NK-92 treated with Interleukin-12 subunit alpha and Interleukin-12 subunit beta, amount 100 ng/mL, for 24 hours (cell line): ENCODE measurements at regions not wholly inside any gene's neighbourhood (a gene's known extent, or its start where the extent isn't known, plus 50 kb on each side); places are given as distances from the start of the nearest gene placed in this dataset.
"Not testable (repeated sequence)": the region's sequence is repeated elsewhere in the genome, so short reads cannot be mapped to it uniquely, and the experiment has no call there.

Experiments used
- DNase-seq: peaks from one replicate; lab custom pipeline; 2025; lab: John Stamatoyannopoulos, UW

DNA sequence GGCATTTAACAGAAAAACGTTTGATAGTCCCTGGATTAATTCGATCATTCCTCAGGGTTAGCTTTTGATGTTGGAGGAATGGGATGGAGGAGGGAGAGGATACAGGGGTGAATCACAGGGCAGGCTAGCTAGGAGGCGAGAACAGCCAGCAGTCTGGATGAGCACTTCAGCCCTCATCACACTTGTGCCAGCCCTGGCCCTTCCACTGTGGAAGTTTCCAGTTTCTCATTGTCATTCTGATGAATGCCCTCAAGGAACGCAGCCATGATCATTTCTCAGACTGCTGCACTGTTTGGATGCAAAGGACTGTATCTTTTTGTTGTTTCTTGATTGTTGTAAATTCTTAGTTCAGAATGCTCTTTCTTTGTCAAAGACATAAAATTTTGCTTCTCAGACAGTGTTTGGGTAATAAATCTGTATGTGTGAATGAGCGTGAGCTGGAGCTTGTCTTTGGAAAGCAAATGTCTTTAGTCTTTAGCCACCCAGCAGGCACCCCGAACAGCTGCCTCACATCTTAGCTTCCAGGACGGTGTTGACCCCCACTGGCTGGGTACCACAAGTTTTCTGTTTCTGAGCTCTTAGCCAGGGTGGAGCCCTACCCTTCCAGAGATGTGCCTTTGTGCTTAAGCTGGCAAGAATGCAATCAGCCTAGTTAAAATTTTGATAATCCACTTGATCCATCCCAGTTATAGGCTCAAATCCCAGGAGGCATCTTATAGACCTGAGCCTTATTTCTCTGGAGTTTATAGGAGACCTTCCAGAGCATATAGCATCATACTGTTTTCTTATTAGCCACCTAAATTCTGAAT is 121.1 kb downstream of the PDCD6IP start:
- DNase-seq, result no peak

DNA sequence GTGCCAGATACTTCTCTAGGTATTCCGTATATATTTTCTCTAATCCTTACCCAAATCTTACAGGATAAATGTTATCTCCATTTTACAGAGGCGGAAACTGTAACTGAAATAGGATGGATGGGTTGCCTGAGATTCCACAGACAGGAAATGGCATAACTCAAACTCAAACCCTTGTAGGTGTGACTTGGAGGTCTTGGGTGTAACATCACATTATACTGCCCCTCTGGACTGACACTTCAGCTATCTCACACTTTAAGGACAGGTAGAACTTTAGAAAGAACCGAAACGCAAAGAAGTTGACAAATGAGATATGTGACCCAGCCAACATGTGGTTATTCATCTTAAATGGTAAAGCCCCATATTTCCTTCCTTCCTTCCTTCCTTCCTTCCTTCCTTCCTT is 122.1 kb downstream of the PDCD6IP start:
- DNase-seq, result no peak

DNA sequence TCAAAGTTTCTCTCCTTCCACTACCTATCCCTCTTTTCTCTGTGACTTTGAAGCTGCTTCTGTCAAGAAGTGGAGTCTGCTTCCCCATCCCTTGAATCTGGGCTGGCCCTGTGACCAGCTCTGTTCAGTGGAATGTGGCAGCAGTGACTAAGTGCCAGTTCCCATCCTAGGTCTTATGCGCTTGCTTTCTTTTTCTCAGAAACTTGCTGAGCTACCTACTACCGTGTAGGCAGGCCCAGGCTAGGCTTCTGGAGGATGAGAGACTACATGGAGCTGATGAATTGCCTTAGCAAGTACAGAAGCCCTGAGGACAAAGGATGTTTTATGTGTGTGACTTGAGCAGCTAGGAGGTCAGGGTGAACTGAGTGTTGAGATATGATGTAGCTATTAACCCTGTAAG is 123.2 kb downstream of the PDCD6IP start:
- no peak for DNase-seq

DNA sequence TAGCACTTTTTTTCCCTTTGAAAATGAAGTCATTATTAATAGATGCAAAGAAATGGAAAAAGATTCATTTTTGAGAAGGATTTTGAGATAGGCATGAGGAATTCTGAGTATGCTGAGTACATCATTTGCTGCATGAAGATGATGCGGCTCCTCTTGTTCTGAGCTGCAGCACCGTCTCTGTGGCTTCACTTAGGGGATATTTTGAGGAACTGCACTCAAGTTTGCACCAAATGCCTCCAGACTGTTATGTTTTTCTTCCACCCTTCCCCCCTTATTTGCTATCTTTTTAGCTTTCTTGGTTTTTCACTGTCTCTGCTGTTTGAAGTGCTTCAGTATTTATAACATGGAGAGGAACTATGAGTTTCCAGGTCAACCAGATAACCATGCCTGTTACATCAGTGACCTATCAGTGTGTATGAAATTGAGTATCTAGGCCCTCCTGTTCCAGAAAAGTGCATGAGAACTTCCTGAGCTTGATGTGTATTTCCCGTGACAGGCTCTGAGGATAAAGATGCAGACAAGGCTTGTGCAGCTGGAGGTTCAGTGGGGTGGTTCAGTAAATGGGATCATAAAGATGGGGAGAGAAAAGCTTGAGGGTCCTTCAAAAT is 128.7 kb downstream of the PDCD6IP start:
- DNase-seq, result no peak

DNA sequence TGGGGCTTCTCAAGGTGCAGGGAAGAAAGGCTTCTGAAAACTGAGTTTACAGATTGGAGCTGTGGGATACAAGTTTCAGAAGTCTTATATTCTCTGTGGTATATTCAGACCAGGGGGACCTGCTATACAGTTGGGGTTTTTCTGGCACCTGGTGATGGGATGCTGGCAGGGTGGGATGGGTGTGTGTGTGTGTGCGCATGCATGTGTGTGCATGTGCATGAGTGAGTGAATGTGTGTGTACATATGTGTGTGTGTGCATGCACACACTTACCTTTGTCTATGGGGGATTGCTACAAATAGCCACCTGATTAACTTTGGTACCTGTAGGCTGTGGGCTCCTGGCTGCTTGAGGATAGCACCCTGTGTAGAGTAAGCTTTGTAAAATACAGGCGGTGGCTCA is 131.4 kb downstream of the PDCD6IP start:
- no peak for DNase-seq

DNA sequence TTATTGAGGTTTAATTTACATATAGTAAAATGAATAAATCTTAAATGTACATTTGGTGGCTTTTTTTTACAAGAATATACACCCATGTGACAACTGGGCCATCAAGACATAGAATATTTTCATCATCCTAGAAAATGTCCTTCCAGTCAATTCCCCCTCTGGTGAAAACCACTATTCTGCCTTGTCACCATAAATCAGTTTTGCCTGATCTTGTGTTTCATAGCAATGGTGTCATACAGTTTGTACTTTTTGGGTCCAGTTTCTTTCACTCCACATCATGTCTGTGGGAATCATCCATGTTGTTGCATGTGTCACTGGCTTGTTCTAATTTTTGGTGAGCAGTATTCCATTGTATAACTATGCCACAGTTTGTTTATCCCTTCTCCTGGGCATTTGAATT is 133.1 kb downstream of the PDCD6IP start:
- DNase-seq, result no peak

DNA sequence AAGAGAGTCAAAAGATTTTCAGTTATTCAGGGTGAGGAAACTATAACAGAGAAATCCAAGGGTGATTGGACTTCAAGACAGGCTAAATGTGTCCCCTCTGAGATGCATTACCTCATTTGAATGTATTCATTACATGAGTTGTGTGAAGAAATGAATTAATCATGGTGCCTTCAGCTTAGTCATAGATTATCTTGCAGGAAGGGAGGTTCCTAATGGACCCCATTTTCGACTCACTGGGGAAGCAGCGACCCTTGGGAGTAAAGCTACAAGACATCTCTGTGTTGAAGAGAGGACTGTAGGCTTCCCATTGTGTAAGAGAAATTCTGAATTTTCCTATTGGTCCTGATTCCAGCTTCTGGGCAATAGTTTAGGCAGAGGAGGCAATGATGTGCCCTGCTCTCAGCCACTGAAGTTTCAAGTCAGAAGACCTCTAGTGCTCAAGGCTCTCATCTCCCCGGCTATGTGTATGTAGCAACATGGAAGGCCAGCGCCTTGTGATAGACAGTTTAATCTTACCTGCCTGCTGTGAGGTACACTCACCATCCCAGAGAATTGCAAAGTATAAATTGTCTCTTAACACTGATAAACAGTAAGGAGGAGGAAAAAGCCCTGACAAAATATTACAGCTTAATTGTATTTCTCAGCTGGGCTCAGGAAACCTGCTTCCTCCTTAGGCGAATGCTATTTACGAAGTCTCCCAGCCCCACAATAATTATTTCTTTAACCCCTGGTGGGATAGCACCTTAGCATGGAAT is 133.8 kb downstream of the PDCD6IP start:
- DNase-seq, result no peak

DNA sequence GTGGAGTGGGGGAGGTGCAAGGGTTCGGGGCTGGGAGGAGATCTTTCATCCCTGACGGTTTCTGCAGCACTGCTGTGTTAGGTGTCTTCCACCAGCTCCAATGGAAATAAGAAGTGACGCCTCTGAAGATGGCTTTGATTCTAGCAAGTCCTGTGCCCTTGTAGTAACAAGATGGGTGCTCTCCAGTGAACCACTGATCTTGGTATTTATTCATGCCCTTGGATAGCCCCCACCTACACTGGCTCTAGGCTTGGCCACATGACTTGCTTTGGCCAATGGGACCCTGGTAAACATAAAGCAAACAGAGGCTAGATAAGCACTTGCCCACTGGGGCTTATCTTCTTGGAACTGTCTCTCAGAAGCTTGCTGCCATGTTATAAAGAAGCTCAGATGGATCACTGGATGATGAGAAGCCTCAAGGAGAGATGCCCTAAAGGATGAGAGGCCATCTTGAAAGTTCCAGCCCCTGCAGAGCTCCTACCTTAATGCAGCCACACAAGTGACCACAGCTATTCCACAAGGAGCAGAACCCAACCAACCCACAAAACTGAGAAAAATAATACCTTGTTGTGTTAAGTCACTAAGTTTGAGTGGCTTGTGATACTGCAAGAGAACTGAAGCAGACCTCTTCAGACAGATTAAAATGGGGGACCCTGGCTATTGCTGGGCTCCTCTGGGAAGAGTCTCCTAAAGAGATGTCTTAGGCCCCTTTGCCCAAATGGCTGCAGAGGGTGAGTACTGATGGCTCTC is 137.9 kb downstream of the PDCD6IP start:
- no peak for DNase-seq

DNA sequence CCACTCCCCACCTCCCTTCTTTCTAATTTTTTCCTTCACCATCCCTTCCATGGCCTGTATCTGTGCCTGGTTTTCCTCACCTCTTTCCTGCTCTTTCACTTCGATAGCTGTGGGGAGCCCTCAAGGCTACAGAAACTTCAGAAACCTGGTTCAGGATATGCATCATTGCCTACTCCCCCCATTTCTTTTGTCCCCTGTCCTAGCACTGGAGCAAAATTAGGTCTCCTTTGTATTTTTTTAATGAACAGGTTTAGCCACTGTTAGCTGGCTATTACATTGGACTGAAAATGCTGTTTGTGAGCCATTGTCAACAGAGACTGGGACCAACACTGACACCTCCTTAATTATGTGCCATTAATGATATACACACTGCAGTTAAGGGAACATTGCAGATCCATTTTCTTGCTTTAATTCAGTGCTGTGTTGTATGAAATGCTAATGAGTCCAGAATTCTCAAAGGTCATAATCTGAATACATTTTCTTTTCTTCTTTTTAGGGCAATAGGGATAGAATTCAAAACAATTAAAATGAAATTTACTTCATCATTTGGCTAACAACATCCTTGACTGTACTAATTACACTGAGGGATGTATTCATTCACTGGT is 138.6 kb downstream of the PDCD6IP start:
- DNase-seq, result no peak

DNA sequence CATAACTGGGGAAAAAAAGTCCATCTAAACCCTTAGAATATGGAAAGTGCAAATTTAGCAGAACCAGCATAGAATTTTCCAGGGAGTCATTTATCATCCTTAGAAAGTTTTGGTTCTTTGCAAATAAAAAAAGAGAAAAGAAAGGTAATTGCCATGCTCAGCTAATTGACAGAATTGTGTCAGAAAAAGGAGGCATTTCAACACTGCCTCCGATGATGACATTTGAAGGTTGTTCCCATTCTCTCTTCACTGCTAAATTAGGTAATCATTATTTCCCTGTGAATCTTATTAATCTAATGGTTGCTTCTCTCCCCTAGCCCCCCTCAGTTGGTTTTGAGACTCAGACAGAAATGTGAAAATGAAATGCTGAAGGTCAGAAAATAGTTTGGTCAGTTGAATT is 139.2 kb downstream of the PDCD6IP start:
- DNase-seq, result no peak

DNA sequence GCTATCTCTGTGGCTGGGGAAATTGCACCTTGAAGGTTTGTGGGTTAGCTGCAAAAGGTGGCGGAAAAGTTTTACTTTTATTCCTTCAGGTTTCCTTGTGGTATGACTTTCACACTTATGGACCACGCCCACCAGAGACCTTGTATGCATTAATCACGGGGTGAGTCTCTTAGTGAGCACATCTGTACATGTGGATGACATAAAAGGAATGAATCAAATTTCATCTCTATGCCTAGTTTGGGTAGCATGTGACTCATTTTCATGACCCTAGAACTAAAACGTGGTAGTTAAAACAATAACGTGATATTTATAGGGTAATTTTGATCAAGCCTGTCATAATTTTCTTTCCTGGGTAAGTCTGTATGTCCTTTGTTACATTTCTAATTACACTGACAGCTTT is 141.7 kb downstream of the PDCD6IP start:
- DNase-seq, result no peak

DNA sequence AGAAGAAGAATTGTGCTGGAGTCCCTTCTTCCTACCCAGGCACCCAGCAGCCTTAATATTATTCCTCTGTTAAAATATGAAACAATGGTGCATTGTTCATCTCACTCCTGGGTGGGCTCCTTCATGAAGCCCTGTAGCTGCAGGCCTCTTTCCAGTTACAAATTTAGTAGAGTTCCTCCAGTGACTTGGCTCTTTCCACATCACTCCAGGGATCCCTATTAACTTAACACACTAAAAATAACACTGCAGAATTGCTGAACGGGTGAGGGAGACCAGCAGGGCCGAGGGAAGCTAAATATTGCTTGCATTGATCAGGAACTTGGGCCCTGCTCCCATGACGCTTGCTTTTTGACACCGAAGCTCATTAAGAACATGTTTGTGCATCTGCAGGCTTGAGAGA is 142.3 kb downstream of the PDCD6IP start:
- no peak for DNase-seq

DNA sequence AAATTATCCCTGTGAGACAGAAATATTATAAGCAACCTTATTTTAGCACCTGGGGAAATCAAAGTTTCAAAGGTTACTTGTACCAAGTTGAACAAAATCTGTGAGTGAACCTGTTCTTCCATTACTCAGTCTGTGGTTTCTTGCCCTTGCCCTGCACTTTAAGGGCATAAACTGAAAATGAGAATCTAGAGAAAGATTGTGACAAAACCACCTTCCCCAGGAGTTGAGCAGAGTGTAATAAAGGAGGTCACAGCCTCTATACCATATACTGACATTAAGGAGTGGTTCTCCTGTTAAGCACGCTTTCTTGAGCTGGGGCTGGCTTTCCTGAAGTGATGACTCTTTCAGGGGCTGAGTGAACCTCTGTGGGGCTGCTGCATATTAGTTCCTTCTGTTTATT is 143.4 kb downstream of the PDCD6IP start:
- DNase-seq, result no peak

DNA sequence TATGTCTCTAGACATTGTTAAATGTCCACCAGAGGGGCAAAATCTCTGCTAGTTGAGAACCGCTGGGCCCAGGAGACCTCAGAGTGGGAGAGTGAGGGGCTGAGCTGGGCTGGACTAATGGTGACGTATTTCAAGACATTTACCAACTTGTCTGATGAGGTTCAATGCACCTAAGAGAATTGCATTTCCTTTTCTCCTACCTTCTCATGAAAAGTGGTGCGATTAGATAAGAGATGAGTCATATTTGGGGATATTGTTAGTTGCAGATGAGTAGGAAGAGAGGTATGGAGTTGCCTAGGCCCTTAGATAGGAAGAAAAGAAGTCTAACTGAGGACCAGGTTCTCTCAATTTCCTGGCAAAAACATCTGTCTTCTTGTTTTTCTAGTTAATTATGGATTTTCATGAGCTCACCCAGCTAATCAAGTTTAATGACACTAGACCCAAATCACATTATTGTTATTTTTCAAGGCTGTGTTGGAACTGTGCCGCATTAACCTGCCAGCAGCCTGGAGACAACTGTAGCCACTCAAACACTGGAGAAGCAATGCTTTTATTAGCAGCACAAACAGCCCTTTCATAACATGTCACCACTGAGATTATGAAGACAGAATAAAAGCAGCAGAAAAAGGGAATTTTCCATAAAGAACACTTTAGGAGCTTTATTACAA is 144.2 kb downstream of the PDCD6IP start:
- no peak for DNase-seq

DNA sequence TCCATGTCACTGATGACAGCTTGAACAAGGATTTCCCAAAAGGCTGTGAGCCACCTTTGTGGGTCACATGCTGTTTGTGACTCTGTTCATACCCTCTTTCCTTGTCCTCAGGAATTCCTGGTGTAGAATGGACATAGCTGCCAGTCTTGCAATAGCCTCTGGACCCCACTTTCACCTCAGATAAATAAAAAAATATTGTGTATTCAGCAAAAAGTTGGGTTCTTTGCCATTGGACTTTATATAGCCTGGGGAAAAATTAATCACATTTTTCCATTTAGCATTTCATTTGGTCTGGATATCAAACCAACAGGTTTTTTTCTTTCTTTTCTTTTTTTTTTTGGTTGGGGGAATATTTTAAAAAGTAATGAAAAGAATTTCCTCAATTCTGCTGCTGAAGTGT is 144.8 kb downstream of the PDCD6IP start:
- no peak for DNase-seq

DNA sequence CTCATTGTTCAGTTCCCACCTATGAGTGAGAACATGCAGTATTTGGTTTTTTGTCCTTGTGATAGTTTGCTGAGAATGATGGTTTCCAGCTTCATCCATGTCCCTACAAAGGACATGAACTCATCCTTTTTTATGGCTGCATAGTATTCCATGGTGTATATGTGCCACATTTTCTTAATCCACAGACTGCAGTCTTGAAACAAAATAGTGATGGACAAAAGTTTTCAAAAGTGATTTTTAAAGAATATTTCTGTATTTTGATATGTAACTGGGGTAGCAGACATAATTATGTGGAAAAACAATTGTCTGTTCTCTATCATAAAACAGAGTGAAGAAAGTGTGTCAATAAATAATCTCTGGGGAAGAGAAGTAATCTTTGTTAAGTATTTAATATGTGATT is 148.2 kb downstream of the PDCD6IP start:
- not testable (repeated sequence) for DNase-seq

DNA sequence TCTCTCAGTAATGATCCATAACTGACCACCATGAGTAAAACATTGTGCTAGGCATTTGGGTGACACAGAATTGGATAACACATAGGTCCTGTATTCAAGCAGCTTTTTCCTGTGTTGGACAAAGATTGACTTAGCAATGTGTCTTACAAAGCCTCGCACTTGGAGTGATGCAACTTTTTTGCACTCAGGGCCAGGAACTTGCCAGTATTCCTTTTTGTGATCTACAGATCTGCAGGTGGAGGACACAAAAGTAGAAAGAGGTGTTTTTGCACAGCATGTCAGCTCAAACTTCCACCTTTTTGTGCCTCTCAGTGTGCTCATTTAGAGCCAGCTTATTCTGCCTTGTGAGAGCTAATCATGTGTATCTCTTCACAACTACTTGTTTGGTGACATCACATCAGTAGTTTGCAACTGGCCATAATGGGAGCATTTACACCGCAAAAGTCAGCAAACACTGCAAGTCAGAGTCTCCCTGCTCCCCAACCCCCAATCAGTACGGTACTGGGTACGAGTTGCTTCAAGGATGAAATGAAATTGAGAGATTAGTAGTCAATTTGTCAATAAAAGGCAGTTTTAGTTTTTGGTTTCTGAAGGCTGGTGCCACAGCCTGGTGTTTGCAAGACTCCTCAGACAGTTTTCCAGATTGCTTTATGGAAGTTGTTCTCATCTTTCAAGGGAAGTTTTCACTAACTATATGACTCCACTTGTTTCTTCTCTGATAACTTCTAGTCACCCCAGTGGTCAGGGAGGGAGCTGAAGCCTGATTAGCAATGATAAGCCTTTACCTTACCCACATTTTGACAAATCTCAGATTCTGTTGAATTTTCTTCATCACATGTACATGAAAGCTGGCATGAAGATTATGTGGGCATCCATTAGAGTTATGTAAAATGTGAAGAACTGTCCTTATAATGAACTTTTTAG is 149.1 kb downstream of the PDCD6IP start:
- DNase-seq, result no peak

DNA sequence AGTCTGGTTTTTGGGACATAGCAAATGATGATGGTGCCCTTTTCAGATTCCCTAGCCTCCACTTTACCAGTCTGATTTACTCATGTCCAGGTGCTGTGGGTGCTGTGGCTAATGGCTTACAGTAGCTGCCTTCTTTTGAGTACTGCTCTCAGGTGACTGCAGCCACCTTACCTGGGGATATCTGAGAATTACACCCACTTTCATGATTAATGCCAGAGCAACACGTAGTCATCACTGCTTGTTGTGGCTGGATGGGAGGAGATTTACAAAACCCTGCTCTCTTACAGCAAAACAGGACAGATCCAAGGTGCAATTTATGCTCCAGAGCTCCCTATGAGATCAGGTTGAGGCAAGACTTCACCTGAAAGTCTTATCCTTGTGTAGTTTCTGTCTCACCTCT is 150.6 kb downstream of the PDCD6IP start:
- no peak for DNase-seq

DNA sequence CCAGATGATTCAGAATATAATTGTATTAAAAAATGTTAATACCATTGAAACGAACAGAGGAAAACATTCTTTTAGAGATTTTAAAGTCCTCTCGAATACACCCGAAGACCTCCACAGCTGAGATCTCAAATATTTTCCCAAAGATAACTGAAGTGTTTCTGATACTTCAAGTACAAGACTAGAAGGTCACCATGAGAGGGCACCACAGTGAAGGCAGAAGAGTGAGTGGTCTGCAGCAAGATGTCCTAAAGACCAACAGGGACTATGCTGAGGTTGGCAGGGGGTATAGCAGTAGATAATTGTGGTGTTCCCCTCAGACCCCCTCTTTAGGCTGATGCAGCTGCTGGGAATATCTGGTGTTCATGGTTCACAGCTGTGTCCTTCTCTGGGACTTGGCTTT is 156.5 kb downstream of the PDCD6IP start:
- DNase-seq, result no peak

DNA sequence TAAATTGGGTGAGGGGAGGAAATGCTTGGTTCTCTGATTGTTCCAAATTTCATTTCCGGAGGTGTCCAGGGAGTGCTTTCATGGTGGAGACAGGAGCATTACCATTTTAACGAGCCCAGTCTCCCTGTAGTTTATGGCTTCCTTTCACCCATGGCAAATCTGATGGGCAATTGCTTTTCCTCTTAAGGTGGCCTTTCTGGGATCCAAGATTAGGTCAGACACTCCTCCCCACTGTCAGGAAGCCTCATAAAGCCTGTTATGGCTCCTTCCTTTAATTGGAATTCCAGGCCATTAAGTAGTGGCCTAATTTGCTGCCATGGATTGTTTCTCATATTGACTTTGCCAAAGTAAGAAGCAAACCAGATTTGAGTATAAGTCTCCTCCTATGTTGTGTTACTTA is 157.8 kb downstream of the PDCD6IP start:
- DNase-seq, result no peak
